SKM-1 treated with dmso at 0.1 percent for 144 hours (cell line): ENCODE measurements at regions not wholly inside any gene's neighbourhood (a gene's known extent, or its start where the extent isn't known, plus 50 kb on each side); places are given as distances from the start of the nearest gene placed in this dataset.

ENCODE experiments used
- DNase-seq: peaks from one replicate; lab custom pipeline; 2025; ENCODE audit not compliant: unreplicated experiment; lab: John Stamatoyannopoulos, UW

DNA sequence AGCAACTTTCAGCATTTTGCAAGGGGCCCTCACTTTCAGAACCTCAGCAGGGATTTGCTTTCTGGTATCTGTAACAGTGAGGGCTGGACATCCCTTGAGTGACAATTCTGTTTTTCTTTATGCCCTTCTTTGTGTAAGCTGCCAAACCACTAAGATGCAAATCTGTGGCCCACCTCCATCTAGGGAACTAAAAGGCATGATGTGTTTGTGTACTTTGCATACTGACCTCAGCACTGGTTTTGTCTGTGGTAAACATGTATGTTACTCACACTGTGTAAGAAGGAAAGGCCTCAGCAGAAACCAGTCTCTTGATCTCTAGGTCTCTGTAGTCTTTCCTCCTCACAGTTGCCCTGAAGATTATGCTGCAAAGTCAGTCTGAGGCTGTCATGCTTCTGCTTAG, 396.6 kb upstream of the DYNLRB2 start:
- no peak for DNase-seq

DNA sequence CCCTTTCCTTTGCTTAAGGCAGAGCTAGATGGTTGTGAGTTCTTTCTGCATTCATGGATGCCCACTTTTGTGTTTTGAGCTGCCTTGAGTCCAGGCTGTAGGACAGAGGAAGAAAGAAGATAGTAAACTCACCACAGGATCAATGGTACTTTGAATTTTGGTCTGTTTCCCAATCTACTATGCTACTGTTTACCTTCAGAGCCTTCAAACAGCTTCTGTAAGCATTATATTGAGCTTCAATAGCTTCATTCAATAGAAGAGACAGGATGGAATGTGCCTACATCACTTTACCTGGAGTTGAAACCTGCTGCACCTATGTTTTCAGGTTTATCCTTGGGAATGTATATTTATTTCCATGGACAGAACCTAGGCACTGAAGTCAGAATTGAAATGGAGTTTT, 397.9 kb upstream of the DYNLRB2 start:
- no peak for DNase-seq

DNA sequence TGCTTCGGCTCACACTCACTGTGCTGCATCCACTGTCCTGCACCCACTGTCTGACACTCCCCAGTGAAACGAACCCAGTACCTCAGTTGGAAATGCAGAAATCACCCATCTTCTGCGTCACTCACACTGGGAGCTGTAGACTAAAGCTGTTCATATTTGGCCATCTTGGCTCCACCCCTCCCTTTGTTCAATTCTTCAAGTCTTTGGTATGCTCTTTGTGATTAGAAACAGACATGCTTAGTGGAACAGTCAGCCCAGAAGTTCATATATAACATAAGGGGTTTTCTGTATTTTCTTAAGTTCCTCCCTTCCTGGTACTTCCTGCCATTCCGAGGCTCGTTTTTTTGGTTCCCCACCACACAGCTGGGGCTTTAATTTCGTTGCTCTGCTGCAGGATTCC, 398.5 kb upstream of the DYNLRB2 start:
- DNase-seq = no peak

DNA sequence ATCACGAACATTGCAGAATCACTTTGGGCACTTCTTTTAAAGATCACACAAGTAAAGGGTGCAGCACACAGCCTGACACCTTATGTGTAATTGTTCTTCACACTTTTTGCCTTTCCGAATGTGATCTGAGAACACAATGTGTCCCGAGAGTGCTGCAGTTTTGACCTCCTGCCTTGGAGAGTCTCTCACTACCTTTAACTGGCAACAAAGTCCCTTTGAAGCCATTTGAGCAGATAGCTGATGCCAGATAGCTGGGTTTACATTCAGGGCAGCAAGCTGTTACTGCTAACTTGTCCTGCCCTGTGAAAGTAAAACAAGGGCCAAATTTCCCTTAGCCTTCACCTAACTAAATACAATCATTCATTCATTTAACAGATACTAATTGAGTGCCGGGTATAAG, 411.0 kb upstream of the DYNLRB2 start:
- DNase-seq = no peak

DNA sequence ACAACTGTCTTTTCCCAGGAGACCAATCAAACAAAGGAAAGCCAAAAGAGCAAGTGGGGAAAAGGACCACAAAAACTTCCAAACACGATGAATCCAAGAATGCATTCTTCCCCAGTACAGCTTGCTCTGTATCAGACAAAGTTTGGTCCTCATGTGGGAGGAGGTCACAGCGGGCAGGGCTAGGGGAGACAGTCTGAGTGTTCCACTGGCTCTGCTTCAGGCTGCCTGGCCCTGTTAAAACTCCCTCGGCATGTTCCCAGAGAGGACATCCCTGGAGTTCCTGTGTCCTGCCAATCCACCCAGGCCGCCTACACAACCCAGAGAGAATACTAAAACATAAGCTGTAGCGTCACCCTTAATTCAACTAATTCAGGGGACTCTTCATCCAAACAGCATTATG, 415.1 kb upstream of the DYNLRB2 start:
- DNase-seq = no peak

DNA sequence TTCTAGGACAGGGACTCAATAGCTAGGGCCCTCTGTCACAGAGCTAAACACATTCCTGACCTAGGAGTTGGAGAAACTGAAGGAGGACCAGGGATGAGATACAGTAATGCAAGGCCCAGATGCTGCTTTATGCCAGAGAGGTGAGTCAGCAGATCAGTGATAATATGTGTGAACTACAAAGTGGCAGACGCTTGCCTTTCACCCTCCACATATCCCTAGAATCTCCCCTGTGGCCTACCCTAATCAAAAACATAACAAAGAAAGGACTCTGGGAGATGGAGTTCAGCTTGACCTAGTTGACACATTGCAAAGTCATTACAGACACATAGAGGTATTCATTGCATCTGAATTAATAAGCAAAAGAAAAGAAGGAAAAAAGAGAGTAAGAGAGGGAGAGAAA, 417.6 kb upstream of the DYNLRB2 start:
- DNase-seq = no peak

DNA sequence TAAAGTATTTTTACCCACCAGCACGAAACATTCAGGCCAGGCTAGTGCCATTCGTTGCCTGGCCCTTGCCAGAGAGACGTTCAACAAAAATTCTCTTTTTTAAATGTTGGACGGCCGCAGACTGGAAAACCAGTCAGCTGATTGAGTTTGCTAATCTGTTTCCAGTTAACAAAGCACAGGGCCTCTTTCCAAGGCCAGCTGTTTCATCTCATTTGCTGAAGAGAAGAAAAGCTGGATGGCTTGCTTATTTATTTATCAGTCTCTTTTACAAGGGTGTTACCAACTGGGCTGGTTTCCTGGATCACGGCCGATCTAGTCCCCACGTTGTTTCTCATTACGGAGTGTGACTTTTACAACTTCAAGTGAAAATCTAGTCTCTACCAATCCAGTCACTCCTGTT, 418.7 kb upstream of the DYNLRB2 start:
- DNase-seq = no peak

DNA sequence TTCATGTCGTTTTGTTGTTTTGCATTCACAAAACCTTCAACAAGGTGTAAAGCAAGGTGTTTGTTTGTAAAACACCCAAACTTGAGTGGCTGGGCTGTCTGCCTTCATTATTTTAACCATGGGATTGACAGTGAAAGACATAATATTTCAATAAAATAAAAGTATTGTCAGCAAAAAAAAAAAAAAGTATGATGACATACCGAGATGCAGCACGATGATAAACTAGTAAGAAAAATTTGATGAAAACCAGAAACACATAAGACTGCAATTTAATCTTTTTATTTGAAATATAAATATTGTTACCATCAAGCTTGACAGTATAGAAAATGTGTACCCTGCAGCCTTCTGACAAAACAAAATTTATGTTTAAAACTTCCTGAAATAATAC, 419.3 kb upstream of the DYNLRB2 start:
- DNase-seq = no peak

DNA sequence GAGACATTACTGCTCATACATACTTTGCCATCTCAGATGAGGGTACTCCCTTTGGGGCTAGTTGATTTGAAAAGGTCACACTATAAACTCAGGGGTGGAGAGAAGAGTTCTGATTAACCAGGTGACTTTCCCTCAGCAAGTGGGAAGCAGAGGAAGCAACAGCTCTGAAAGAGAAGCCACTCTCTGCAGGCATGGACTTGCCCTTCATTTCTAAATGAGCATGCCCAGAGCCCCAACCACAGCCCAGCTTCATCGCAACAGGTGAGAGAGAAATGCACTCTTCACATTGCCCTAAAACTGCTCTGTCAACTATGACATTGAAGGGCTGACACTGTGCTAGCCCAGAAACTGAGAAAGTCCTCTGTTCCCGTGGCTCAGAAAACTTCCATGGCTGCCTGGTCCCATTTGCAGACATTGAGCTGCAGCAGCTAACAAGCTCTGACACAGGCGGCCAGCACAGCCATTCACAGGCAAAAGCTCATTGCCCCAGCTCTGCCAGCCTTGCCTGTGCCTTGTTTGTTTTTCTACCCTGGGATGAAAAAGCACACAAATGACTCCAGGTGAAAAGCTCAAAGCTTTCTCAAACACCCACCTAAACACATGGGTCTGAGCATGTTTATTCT, 419.8 kb upstream of the DYNLRB2 start:
- DNase-seq = no peak

DNA sequence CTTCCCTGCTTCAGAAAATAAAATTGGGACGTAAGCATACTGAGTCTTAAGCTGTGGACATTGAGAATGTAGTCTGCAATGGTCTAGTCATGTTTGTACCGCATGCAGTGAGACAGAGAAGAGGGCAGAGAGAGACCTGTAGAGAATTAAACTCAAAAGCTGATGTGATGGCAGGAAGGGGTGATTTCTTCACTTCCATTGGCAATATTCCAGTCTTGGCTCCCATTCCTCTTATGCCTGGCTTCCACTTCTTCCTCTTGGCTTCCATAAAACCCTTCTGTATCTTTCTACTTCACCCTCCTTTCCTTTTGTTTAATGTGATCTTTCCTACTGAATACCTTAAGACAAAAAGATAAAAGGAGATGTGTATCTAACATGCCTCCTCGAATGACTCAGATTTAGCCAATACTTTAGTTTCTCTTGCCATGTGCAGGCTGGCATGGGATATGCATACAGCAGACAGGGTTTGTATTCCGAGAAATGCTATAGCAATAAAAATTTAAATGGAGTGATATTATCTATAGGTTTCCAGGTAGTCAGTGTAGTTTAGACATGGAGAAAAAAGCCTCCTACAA, 423.1 kb upstream of the DYNLRB2 start:
- no peak for DNase-seq

DNA sequence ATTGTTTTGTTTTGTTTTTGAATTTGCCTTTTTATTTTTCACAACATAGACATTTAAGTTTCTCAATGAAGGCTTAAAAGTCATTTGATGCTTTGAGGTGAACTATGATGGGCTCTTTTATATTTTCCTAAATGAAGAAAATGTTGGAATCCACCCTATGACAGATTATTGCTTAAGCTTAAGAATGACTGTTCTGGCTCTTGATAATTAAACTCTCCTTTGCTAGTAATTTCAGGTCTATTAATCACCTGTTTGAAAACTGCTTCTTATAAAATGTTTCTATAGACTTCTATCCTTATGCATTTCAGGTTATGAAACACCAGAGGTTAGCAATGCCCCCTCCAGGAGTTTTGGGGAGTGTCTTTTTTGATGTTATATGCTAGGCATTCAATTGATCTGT, 424.1 kb upstream of the DYNLRB2 start:
- DNase-seq = no peak

DNA sequence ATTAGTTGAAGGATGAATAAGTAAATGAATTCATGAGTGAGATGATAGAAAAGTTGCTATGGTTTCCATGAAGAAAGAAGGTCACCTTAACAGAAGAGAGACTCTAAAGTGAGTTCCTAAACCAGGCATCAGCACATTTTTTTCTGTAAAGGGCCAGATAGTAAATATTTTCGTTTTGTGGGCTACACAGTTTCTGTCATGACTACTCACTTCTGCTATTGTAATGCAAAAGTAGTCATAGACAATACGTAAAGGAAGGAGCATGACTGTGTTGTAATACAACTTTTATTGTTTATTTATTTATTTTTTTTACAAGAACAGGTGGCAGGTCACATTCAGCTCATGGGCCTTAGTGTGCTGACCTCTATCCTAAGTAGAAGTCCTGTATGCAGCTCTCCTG, 426.1 kb upstream of the DYNLRB2 start:
- no peak for DNase-seq

DNA sequence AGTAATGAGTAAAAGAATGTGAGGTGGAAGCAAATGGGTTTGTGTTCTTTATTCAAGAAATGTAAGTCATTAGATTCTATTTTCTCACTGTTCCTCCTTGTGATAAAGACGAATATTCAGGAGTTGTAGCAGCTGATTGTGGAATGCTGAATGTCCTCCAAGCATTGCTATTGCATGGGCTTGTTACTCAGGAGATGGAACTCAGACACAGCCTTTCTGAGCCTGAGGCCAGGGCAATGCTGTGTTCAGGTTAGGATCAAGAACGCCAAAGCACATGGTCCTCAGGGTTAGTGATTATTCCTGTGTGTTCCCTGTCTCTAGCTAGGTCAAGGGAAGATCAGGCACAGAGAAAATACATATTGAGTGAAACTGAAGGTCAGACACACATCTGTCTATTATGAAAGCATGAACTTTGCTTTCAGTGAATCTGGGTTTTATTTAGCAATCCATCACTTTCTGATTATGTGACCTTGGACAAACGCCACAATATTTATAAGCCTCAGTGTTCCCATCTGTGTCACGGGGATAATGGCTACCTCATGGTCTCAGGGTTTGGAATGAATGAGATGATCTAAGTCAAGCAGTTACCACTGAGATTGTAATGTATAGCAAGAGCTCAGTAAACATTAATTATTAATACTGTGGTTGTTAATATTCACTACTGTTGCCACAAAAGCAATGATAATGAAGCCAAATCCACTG, 426.8 kb upstream of the DYNLRB2 start:
- DNase-seq = no peak

DNA sequence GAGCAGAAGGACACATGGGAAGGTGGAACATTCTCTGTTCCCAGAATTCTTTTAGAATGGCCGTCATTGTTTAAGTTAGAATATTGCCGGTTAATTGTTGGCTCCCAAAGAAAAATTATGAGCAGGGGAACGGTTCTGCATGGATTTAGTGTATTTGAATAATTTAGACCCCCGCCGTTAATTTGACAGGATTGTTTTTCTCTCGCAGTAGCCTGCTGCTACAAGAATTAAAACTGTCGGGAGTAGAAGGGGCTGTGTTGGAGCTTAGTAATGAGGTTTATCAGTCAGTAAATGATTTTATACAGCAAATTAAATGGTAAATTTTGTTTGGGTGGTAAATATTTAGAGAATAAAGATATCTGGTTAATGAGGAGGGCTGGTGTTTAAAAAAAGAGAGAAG, 431.2 kb upstream of the DYNLRB2 start:
- no peak for DNase-seq

DNA sequence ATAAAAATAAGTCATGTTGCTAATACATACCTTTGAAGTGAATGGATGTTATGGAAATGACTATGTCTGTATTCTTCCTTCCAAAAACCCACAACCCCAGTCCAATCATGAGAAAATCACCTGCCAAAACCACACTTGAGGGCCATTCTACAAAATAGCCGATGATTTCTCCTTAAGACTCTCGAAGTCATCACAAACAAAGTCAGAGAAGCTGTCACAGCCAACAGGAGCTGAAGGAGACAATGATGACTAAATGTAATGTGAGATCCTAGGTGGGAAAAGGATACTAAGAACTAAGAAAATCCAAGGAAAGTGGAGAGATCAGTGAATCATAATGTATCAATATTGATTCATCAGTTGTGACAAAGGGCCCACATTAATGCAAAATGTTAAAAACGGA, 432.9 kb upstream of the DYNLRB2 start:
- no peak for DNase-seq

DNA sequence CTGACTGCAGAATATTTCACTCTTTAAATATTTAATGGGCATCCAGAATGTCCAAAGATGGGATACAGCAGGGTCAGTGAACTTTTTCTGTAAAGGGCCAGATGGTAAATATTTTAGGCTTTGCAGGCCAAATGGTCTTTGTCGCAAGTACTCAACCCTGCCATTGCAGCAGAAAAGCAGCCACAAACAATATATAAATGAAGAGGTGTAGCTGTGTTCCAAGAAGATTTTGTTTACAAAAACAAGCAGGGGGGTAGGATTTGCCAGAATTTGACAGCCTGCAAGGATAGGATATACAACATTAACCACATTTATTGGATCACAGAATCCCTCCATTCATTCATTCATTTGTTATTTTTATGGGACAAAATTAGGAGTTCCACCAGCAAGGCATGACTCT, 435.0 kb upstream of the DYNLRB2 start:
- no peak for DNase-seq

DNA sequence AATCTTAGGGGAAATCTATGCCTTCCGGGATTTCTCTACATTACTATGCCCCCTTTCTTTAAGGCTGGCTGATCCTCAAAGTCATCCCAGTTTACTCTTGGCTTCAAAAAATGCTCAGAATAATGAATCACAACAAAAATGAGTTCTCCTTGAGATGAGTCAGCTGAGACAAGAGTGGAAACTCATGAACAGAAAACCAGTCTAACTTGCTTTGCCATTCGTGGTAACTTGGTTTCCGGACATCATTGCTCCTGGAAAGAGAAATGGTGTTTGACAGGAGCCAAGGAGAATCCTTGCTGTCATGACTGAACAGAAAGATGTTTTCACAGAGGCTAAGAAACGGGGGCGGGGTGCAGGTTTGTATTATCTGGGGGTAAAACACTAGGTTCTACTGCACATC, 435.6 kb upstream of the DYNLRB2 start:
- no peak for DNase-seq

DNA sequence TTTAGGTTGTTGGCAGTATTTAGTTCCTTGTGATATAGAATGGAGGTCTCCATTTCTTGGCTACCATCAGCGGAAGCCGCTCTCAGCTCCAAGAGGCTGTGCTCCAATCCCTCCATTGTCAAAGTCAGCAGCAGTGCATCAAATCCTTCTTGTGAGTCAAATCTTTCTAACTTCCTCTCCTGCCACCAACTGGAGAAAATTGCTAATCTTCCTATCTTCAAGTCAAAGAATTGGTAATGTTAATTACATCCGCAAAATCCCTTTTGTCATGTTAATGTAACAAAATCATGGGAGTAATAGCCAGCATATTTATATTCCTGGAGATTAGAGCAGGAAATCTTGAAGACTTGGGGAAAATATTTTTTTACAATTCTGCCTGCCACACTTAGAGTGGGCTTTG, 436.4 kb upstream of the DYNLRB2 start:
- no peak for DNase-seq

DNA sequence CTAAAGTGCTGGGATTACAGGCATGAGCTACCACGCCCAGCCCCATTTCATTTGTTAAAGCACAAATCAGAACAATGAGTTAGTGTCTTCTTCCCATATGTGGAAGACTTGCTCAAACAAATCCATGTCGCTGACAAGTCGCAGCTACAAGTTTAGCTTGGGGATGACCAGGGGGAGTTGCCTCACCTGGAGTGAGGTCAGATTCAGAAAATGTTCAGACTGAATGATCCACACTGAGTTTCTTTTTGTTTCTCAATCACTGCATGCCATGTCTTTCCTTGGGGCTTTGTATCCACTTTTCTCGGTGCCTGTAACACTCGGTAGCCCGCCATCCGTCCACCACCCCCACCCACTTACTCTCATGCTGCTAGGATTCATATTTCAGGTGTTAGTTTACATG, 437.3 kb upstream of the DYNLRB2 start:
- no peak for DNase-seq

DNA sequence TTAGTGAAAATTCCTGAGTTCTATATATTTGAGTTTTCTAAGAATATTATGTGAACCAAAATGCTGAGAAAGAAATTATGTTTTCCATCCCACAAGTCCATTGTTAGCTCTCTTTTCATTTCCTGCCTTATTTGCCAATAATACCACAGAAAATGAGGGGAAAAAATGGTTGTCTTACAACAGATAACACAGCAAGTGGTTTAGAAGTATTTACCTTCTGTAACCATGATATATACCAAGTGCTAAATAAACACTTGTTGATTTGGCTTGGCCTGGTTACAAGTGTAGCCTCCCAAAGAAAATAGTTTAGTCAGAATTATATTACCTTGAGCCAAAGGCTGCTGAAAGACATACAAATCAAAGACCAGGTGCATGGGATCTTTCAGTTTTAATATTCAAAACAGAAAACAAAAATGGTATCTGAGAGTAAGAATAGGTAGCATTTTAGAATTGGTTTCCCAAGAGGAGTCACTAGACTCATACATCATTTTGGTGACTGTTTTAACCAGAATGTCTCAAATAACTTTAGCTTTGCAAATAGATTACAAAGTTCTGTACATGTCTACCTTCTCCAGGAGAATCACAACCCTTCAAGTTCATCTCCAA, 439.8 kb upstream of the DYNLRB2 start:
- no peak for DNase-seq

DNA sequence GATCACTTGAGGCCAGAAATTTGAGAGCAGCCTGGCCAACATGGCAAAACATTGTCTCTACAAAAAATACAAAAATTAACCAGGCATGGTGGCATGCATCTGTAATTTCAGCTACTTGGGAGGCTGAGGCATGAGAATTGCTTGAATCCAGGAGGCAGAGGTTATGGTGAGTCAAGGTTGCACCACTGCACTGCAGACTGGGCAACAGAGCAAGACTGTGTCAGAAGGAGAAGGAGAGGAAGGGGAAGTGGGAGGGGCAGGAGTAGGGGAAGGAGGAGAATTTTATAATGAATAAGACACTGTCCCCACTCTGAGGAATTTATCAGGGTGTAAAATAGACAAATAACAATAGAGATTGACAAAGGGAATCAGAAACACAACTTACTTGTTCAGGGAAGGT, 440.6 kb upstream of the DYNLRB2 start:
- no peak for DNase-seq

DNA sequence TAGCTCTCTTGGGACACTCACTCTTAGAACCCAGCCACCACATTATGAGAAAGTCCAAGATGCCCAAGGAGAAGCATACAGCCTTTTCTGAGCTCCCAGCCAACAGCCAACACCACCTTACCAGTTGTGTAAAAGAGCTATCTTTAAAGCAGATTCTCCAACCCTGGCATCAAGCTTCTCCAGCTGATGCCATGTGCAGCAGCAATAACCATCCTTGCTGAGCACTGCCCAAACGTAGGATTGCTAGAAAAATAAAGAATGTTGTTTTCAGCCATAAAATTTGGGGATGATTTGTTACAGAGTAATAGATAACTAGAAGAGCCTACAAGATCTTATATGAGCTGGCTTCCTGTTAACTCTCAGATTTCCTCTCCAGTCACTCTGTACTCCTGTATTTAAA, 443.7 kb upstream of the DYNLRB2 start:
- no peak for DNase-seq
